HUDEP-2 (cell line): ENCODE measurements at regions not wholly inside any gene's neighbourhood (a gene's known extent, or its start where the extent isn't known, plus 50 kb on each side); places are given as distances from the start of the nearest gene placed in this dataset.

Experiments used
- DNase-seq, 76 experiments: peaks; one replicate each; lab custom pipeline; 2025; ENCODE audit not compliant: unreplicated experiment in 76 of 76; lab: John Stamatoyannopoulos, UW

GRCh38 chr9:129391221-129391661 is 213.2 kb upstream of the IER5L start:
- no peak for DNase-seq

GRCh38 chr9:129390541-129390940 is 212.5 kb upstream of the IER5L start:
- DNase-seq, result no peak

GRCh38 chr9:129387822-129388221 is 209.8 kb upstream of the IER5L start:
- no peak for DNase-seq

- DNase-seq, result no peak
Observed at GRCh38 chr9:129386812-129387177, 208.7 kb upstream of the IER5L start.

GRCh38 chr9:129385211-129385934 is 207.3 kb upstream of the IER5L start:
- DNase-seq, result no peak

GRCh38 chr9:129384491-129385210 is 206.6 kb upstream of the IER5L start:
- DNase-seq, result no peak

- peak in 8 of 76 experiments; percentile 1 to 24 (median 10) for DNase-seq
Observed at GRCh38 chr9:129383561-129384490, 205.8 kb upstream of the IER5L start.

GRCh38 chr9:129383019-129383560 is 205.0 kb upstream of the IER5L start:
- no peak for DNase-seq

GRCh38 chr9:129382281-129383018 is 204.4 kb upstream of the IER5L start:
- DNase-seq, result no peak

GRCh38 chr9:129381481-129381957 is 203.5 kb upstream of the IER5L start:
- no peak for DNase-seq

- no peak for DNase-seq
Observed at GRCh38 chr9:129380961-129381401, 202.9 kb upstream of the IER5L start.

GRCh38 chr9:129379886-129380285 is 201.8 kb upstream of the IER5L start:
- no peak for DNase-seq

- no peak for DNase-seq
Observed at GRCh38 chr9:129379181-129379836, 201.2 kb upstream of the IER5L start.

- no peak for DNase-seq
Observed at GRCh38 chr9:129377931-129378661, 200.0 kb upstream of the IER5L start.

GRCh38 chr9:129377181-129377580 is 199.1 kb upstream of the IER5L start:
- DNase-seq, result no peak

- DNase-seq, result no peak
Observed at GRCh38 chr9:129375845-129376244, 197.8 kb upstream of the IER5L start.

- no peak for DNase-seq
Observed at GRCh38 chr9:129374651-129375050, 196.6 kb upstream of the IER5L start.

- DNase-seq, result no peak
Observed at GRCh38 chr9:129374231-129374630, 196.2 kb upstream of the IER5L start.

- no peak for DNase-seq
Observed at GRCh38 chr9:129373361-129373760, 195.3 kb upstream of the IER5L start.
